GM12878 (cell line): ENCODE measurements at regions not wholly inside any gene's neighbourhood (a gene's known extent, or its start where the extent isn't known, plus 50 kb on each side); places are given as distances from the start of the nearest gene placed in this dataset.

Experiments used
- ATAC-seq: fragments of 200-7000 bp; cut with Tn5 transposase; 3 replicates; pipeline ENCODE4 v1.9.1; 2020; ENCODE audit warnings: mild to moderate bottlenecking, moderate library complexity
- BruUV-seq: library from RNA; stranded (reverse); fragments of 400-500 nt; replicated peaks from 2 replicates; lab custom pipeline; 2021; lab: Mats Ljungman, UMichigan
- CTCF ChIA-PET: fragments of 300-600 bp; sonication (Branson Sonifier 250); formaldehyde crosslinking; extraction: SDS; loops from one replicate; lab custom pipeline; 2021; ENCODE audit warnings: inconsistent platforms; lab: Yijun Ruan, JAX
- POLR2A ChIA-PET: fragments of 350-600 bp; formaldehyde crosslinking; extraction: SDS; loops from one replicate; lab custom pipeline; 2021; ENCODE audit warnings: inconsistent platforms; lab: Charles Lee
- RAD21 ChIA-PET: fragments of 300-600 bp; sonication (Branson Sonifier 250); formaldehyde crosslinking; loops from one replicate; lab custom pipeline; 2023; ENCODE audit warnings: antibody characterized with exemption; ENCODE audit not compliant: unreplicated experiment; lab: Charles Lee
- SMC1A ChIA-PET: fragments of 300-600 bp; sonication (Branson Sonifier 250); formaldehyde crosslinking; loops from one replicate; lab custom pipeline; 2023; ENCODE audit not compliant: unreplicated experiment, uncharacterized antibody; lab: Charles Lee
- DNase-seq: peaks from one replicate; pipeline ENCODE4 v3.0.0-alpha.2; 2011; ENCODE audit warnings: low read depth, low spot score
- FAIRE-seq: peaks from 3 replicates; lab custom pipeline; 2011; peaks lifted over from hg19 to GRCh38; lab: Jason Lieb, UNC
- H2AFZ ChIP-seq: 2 replicates; pipeline ENCODE4 v1.6.0; 2011; ENCODE audit warnings: low read depth, low read length, control low read depth; ENCODE audit not compliant: control insufficient read depth
- H3K27ac ChIP-seq: 2 replicates; pipeline ENCODE4 v1.5.1; 2011; ENCODE audit warnings: control low read depth; ENCODE audit not compliant: control insufficient read depth, insufficient read depth
- H3K27me3 ChIP-seq, 2 experiments: replicated peaks in 1 of 2; 2 replicates each; pipeline versions ENCODE4 v1.6.0 to v1.6.1; 2011; ENCODE audit warnings: low read length in 1 of 2; ENCODE audit not compliant: control insufficient read depth in 2 of 2, insufficient read depth in 2 of 2
- H3K36me3 ChIP-seq, 2 experiments: 2 replicates each; pipeline ENCODE4 v1.5.1; 2011; ENCODE audit warnings: low read length in 1 of 2; ENCODE audit not compliant: control insufficient read depth in 2 of 2, insufficient read depth in 2 of 2
- H3K4me1 ChIP-seq: 2 replicates; pipeline ENCODE4 v1.6.1; 2011; ENCODE audit warnings: mild to moderate bottlenecking, low read length, moderate library complexity, mixed read lengths; ENCODE audit not compliant: control insufficient read depth, insufficient read depth
- H3K4me2 ChIP-seq: 2 replicates; pipeline ENCODE4 v1.6.0; 2011; ENCODE audit warnings: control low read depth; ENCODE audit not compliant: control insufficient read depth, insufficient read depth
- H3K4me3 ChIP-seq: fragments of 200-600 bp; sonication (generic); 2 replicates; pipeline ENCODE4 v1.5.1; 2016
- H3K79me2 ChIP-seq: 2 replicates; pipeline ENCODE4 v1.6.0; 2011; ENCODE audit warnings: low read length; ENCODE audit not compliant: control insufficient read depth, insufficient read depth
- H3K9ac ChIP-seq: 2 replicates; pipeline ENCODE4 v1.8.0; 2011; ENCODE audit warnings: low read length, control low read depth, mixed read lengths; ENCODE audit not compliant: control insufficient read depth, insufficient read depth
- H3K9me3 ChIP-seq: replicated peaks from 3 replicates; pipeline ENCODE4 v1.5.1; 2011; ENCODE audit warnings: mild to moderate bottlenecking, low read length; ENCODE audit not compliant: control insufficient read depth, insufficient read depth
- H4K20me1 ChIP-seq: 2 replicates; pipeline ENCODE4 v1.6.0; 2011; ENCODE audit not compliant: control insufficient read depth, insufficient read depth
- ASH2L ChIP-seq: fragments of 300-600, 200-600 bp; sonication (generic); IDR thresholded peaks from 2 replicates; pipeline ENCODE4 v1.6.1; 2017; ENCODE audit warnings: low read depth, mild to moderate bottlenecking, borderline replicate concordance
- BACH1 ChIP-seq: fragments of 450-650 bp; IDR thresholded peaks from 2 replicates; pipeline ENCODE4 v1.6.1; 2017; ENCODE audit warnings: mild to moderate bottlenecking, borderline replicate concordance
- BCL11A ChIP-seq: IDR thresholded peaks from 2 replicates; pipeline ENCODE4 v1.6.1; 2011; ENCODE audit warnings: low read depth, low read length
- CEBPB ChIP-seq, 2 experiments: fragments of 150-350 bp in 1 of 2; IDR thresholded peaks; 2 replicates each; pipeline ENCODE4 v1.6.1; 2012 to 2014; ENCODE audit warnings: low read depth in 2 of 2, low read length in 2 of 2, borderline replicate concordance in 1 of 2, inconsistent platforms in 1 of 2
- CHD1 ChIP-seq: IDR thresholded peaks from 2 replicates; pipeline ENCODE4 v1.6.1; 2012; ENCODE audit warnings: low read depth, low read length, improper control_type of control experiment
- CHD2 ChIP-seq: IDR thresholded peaks from 2 replicates; pipeline ENCODE4 v1.6.1; 2011; ENCODE audit warnings: low read depth, low read length, improper control_type of control experiment, borderline replicate concordance
- CREB1 ChIP-seq: IDR thresholded peaks from 2 replicates; pipeline ENCODE4 v1.6.1; 2012; ENCODE audit warnings: low read depth, mild to moderate bottlenecking, inconsistent platforms
- GATAD2B ChIP-seq: fragments of 450-650 bp; conservative IDR thresholded peaks from 2 replicates; pipeline ENCODE4 v1.6.1; 2017; ENCODE audit warnings: low read depth, mild to moderate bottlenecking, moderate library complexity
- HDAC2 ChIP-seq: fragments of 200-600 bp; sonication (generic); IDR thresholded peaks from 2 replicates; pipeline ENCODE4 v1.6.1; 2017
- NR2C1 ChIP-seq: fragments of 450-650 bp; IDR thresholded peaks from 2 replicates; pipeline ENCODE4 v1.6.1; 2017; ENCODE audit warnings: antibody characterized with exemption, mild to moderate bottlenecking, moderate library complexity
- NRF1 ChIP-seq: conservative IDR thresholded peaks from 2 replicates; pipeline ENCODE4 v1.6.1; 2011; ENCODE audit warnings: mild to moderate bottlenecking, low read depth, low read length, improper control_type of control experiment
- RB1 ChIP-seq: fragments of 450-650 bp; formaldehyde crosslinking; IDR thresholded peaks from 2 replicates; pipeline ENCODE4 v1.6.1; 2017; ENCODE audit warnings: mild to moderate bottlenecking, borderline replicate concordance
- RELB ChIP-seq: fragments of 450-650 bp; IDR thresholded peaks from 2 replicates; pipeline ENCODE4 v1.6.1; 2017; ENCODE audit warnings: low read depth, mild to moderate bottlenecking, moderate library complexity
- SMARCA5 ChIP-seq: fragments of 450-650 bp; IDR thresholded peaks from 2 replicates; pipeline ENCODE4 v1.6.1; 2017; ENCODE audit warnings: mild to moderate bottlenecking
- SREBF1 ChIP-seq: IDR thresholded peaks from 2 replicates; pipeline ENCODE4 v1.6.1; 2012; ENCODE audit warnings: mild to moderate bottlenecking, low read length
- SREBF2 ChIP-seq: IDR thresholded peaks from 2 replicates; pipeline ENCODE4 v1.6.1; 2012; ENCODE audit warnings: mild to moderate bottlenecking, low read length
- TAF1 ChIP-seq: IDR thresholded peaks from 2 replicates; pipeline ENCODE4 v1.6.1; 2011; ENCODE audit warnings: mild to moderate bottlenecking, low read depth, low read length, borderline replicate concordance
- ZBED1 ChIP-seq: IDR thresholded peaks from 2 replicates; pipeline ENCODE4 v1.6.1; 2016; ENCODE audit warnings: borderline replicate concordance
- ZNF207 ChIP-seq: fragments of 450-650 bp; IDR thresholded peaks from 2 replicates; pipeline ENCODE4 v1.6.1; 2014; ENCODE audit warnings: antibody characterized with exemption, mild to moderate bottlenecking, borderline replicate concordance
- WGBS: methylation state at CpG from one replicate; pipeline ENCODE4 v1.1.6; 2016; ENCODE audit warnings: low lambda C conversion rate; ENCODE audit not compliant: insufficient replicate concordance, insufficient coverage; ENCODE audit errors: missing lambda C conversion rate; 5-methylcytosine and 5-hydroxymethylcytosine counted together
- in situ Hi-C: fragments of 300-500 bp; cut with MboI; formaldehyde crosslinking; loops from 9 replicates; pipeline ENCODE4 v1.14.3; 2018; ENCODE audit warnings: mixed read lengths
- intact Hi-C: fragments of 100-400 bp; cut with micrococcal nuclease; formaldehyde crosslinking; loops from one replicate; pipeline ENCODE4 v1.14.2; 2022; ENCODE audit not compliant: unreplicated experiment
- TF ChIP-seq, protein P1 (sequence below): fragments of 150-350 bp; IDR thresholded peaks from 2 replicates; pipeline ENCODE4 v1.6.1; 2016; ENCODE audit warnings: low read depth, low read length

DNA sequence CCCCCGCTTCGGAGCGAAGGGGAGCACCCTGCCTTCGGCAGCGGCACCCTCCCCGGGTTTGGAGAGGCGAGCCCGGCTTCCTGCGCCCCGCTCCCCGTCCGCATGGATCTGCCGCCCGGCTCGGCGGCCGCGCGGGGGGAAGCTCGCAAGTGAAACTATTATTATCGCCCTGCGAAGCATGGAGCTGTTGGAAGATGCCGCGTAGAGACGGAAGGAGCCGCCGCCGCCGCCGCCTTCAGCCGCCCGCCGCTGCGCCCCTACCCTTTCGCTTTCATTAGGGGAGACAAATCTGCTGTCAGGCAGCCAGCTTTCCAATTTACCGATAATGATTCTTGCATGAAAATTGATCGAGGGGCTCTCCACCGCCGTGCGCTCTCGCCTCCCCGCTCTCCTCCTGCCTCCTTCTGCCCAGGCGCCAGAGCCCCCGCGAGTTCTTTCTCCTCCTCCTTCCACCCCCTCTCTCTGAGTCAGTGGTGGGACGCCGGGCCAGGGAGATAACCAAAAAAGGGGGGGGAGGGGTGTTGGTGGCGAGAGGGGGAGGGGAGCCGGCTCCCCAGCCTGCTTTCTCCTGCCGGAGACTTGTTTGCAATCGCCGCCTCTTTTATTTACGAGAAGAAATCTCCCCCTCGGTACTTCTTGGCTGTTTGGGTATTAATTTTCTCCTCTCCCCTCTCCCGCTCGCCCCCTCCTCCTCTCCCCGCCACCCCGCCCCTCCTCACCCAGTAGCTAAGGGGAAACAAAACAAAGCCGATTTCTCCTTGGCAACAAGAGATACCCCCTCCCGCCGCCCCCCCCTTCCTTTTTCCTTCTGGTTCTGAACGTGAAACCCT, 58.0 kb upstream of the GSE1 start:
- H3K36me3 ChIP-seq: no peaks in the 10 kb centered on the region
- BruUV-seq: no TSS peak
- intact Hi-C loops (loop anchor here (1.0 to 10.0 kb wide), 5 partner anchors 16 to 202 kb away; no protein-coding TSS in a partner anchor), in situ Hi-C loops (loop anchor here (10.0 to 25.0 kb wide), 2 partner anchors 450 to 943 kb away; partner anchors contain the start of gene COTL1)
- peak overlapping the region; percentile 66; the same call in 1 of the 2 replicates for H3K4me2 ChIP-seq
- H3K4me1 ChIP-seq: peaks cover 15% of the 10 kb centered on the region
- ChIA-PET SMC1A (interaction anchor here (0.8 to 3.3 kb wide), 6 partner anchors 8 to 61 kb away, joined by 3 to 39 read pairs (median 12); partner anchors contain the start of gene GSE1), POLR2A (interaction anchor here (0.6 to 3.4 kb wide), 7 partner anchors 9 to 511 kb away, joined by 3 to 34 read pairs (median 7); no protein-coding TSS in a partner anchor), CTCF (interaction anchor here (0.6 to 6.0 kb wide), 5 partner anchors 9 to 119 kb away, joined by 4 to 49 read pairs (median 24); no protein-coding TSS in a partner anchor), RAD21 (interaction anchor here (0.7 to 3.9 kb wide), 8 partner anchors 9 to 440 kb away, joined by 4 to 47 read pairs (median 6); partner anchors contain the start of gene GSE1)
- DNase-seq (no peak), ATAC-seq (peak; percentile 13), FAIRE-seq (no peak)
- peak overlapping the region; percentile 83 for H3K9ac ChIP-seq
- H3K27me3 ChIP-seq: no peaks in the 10 kb centered on the region
- peak overlapping the region; percentile 95 for H3K4me3 ChIP-seq
- under 1% methylated on average over 41 of the region's 62 CpGs for WGBS
- peak overlapping the region; percentile 24; the same call in 1 of the 2 replicates for H2AFZ ChIP-seq
- H3K27ac ChIP-seq: peak overlapping the region; percentile 97
- peaks cover 53% of the 10 kb centered on the region for H3K79me2 ChIP-seq
- no peaks in the 10 kb centered on the region for H3K9me3 ChIP-seq
- peaks cover 3% of the 10 kb centered on the region; the same call in 1 of the 2 replicates for H4K20me1 ChIP-seq
- TF ChIP-seq SREBF1 (no peak), CHD2 (peak; percentile 46; the same call in 1 of the 2 replicates), SREBF2 (no peak), NRF1 (no peak), RB1 (no peak; the same call in 1 of the 2 replicates), CREB1 (0 out of 2 replicates have a peak, but pooled peaks have one; percentile 26), SMARCA5 (no peak), ZBED1 (no peak), HDAC2 (no peak), NR2C1 (no peak), RELB (no peak), BACH1 (no peak), ZNF207 (peak; percentile 64; the same call in 1 of the 2 replicates), BCL11A (no peak), TAF1 (peak; percentile 18; the same call in 1 of the 2 replicates), ASH2L (no peak), GATAD2B (peak; percentile 68), CHD1 (no peak), CEBPB (IDR thresholded peaks at IDR 0.05; ENCODE audit: borderline replicate concordance in 1 of 2, low read depth in 2 of 2, low read length in 2 of 2) (no peak)
- TF ChIP-seq, protein P1, sequence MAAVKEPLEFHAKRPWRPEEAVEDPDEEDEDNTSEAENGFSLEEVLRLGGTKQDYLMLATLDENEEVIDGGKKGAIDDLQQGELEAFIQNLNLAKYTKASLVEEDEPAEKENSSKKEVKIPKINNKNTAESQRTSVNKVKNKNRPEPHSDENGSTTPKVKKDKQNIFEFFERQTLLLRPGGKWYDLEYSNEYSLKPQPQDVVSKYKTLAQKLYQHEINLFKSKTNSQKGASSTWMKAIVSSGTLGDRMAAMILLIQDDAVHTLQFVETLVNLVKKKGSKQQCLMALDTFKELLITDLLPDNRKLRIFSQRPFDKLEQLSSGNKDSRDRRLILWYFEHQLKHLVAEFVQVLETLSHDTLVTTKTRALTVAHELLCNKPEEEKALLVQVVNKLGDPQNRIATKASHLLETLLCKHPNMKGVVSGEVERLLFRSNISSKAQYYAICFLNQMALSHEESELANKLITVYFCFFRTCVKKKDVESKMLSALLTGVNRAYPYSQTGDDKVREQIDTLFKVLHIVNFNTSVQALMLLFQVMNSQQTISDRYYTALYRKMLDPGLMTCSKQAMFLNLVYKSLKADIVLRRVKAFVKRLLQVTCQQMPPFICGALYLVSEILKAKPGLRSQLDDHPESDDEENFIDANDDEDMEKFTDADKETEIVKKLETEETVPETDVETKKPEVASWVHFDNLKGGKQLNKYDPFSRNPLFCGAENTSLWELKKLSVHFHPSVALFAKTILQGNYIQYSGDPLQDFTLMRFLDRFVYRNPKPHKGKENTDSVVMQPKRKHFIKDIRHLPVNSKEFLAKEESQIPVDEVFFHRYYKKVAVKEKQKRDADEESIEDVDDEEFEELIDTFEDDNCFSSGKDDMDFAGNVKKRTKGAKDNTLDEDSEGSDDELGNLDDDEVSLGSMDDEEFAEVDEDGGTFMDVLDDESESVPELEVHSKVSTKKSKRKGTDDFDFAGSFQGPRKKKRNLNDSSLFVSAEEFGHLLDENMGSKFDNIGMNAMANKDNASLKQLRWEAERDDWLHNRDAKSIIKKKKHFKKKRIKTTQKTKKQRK: no peak
